ENCODE measurements at regions not wholly inside any gene's neighbourhood (a gene's known extent, or its start where the extent isn't known, plus 50 kb on each side); places are given as distances from the start of the nearest gene placed in this dataset.

DNA sequence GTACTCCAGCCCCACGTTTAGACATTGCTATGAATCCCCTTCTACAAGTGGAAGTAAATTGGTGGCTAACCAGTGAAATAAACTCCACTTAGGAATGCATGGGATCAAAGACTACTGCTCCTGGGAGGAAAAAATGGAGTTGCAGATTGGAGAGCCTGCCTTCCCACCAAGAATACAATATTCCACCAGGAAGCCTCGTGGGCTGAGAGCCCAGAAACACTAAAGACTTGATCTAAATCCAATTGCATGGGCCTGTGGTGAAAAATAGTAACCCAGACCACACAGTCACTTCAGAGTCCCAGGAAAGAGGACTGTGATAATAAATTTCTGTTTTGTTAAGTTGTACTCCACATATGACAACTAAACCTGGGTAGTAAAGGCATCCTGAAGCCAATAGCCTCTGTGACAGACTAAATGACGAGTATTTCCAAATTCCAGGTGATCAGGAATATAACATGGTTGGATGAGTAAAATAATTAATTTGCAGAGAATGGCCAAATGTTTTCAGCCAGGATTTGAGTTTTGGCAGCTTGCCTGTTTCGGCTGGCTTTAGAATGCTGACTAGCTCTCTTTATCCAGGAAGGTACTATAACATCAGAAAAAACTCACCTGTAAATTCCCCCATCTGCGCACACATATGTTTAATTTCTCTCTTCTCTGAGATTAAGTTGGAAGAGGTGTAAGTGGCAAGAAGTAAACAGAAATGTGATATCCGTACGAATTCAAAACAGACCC, 480.3 kb downstream of the LIG4 start:
- peak; percentile 38 for DNase-seq

DNA sequence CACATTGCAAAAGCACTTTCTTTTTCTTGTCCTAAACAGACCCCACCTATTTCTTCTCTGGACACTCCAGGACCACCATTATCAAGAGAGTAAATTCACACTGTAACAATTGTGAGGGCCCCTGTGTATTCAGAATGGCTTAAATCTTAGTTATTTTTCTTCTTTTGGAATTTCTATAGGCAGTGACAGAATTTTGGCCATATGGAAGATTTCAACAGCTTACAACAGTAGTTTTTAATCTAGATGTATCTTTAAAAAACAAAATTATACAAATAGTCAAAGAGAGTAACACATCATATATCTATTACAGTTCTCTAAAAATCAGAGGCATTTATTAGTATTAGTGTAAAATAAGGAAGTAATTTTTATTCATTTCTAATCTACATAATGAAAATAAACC, 482.1 kb downstream of the LIG4 start:
- DNase-seq, result no peak

DNA sequence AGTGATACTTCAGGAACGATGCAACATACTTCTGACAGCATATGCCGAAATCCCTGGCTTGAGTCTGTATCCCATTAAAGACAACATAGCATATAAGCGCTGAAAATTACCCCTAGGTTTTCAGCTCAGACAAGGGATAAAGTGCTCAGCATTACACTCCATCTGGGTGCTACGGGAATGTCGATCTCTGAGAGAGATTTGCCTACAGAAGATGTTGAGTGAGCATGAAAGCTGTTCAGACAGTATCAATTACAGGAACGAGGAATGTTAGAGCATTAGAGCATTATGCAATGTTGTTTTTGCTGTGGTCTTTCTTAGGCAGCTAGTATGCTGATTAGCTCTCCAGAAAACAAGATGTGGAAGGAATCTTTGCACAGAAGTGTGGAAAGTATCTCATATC, 484.5 kb downstream of the LIG4 start:
- DNase-seq, result no peak

DNA sequence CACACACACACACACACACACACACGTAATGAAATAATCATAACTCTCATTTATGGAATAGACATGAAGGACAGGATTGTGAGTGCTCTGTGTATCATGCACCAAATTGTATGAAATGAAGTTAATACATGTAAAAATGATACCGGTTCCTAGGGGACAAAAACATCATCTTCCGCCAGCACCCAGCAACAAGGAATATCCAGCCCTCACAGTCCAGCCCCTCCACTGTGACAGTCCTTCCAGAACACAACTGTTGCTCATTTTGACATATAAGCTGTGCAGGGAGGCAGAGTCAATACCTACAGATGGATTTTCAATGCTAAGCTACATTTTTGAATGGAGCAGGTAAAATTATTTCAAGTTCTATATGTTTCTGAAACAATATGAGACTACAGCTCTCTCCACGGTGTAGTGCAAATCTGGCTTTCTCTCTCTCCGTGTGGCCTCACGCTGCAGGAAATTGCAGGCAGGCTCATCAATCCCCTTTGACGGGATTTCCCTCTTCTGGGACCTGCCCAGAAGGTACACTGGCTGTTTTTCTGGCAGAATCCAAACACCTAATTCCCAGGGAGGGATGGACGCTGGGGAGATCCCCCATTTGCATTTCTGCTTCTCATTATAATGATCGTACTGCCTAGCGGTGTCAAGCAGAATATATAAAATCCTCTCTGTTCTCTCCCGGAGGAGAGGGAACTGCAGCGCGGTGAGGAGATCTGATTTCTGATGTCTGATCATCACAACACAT, 494.0 kb downstream of the LIG4 start:
- no peak for DNase-seq

DNA sequence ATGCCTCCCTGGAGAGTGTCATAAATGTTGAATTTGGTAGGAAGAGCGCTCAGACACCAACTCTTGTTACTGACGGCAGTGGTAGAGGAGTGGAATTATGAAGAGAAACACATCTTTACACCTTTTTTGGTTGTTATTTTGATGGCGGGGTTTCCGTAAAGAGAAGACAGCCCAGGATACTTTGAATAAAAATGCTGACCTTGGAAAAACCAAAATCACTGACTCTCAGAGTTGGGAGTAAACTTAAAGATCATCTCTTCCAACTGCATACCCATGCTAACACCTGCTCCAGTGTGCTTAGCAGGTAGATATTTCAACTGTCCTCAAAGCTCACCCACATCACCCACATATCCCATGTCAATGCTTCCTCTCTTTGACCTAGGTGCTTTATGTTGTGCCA, 498.6 kb downstream of the LIG4 start:
- DNase-seq, result no peak

DNA sequence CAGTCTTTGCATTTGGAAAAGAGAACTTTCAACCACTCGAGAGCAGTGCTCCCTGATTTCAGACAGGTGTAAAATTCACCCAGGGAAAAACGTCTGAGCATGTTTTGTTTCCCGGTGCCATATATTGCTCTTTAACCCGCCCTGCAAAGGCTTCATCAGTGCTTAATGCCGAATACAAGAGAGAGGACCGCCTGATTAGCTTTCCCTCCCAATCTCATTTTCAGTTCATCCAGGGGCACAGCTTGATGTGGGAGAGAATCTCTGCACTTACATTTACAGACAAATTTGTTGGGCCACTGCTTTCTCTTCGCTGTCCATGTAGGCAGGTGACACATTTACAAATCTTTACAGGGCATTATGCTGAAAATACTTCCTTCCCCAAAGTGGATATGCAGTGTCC, 499.1 kb downstream of the LIG4 start:
- no peak for DNase-seq

DNA sequence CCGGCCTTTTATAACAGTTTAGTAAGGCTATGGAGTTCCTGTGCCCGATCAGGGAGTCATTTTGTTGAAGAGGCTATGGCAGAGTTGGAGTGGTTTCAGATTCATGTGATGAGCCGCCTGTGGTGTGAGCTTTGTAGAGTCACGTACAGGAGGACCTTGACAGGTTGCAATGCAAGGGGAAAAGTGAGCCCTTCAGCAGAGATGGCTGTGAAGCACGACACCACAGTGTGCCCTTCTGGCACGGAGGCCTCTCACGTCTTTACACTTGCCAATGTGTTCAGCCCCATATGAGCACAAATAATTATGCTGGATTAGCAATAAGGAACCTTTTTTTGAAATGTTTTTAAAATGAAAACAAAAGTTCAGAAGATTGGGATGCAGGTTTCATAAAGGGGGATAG, 499.8 kb downstream of the LIG4 start:
- DNase-seq, result no peak

DNA sequence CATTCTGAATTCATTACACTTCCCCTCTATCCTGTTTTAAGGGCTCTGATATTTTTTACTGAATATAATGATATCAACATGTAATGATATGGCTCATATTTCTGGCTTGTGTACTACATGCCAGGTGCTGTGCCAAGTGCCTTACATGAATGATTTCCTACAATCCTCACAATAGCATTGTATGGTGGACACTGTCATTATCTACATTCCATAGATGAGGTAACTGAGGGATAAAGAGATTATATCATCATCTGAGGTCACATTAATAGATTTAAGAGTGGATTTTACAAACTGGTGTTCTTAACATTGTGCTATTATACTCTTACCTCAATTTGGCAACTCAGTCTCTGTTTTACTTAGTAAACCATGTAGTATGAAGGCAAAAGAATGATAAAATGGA, 502.0 kb downstream of the LIG4 start:
- DNase-seq, result no peak

DNA sequence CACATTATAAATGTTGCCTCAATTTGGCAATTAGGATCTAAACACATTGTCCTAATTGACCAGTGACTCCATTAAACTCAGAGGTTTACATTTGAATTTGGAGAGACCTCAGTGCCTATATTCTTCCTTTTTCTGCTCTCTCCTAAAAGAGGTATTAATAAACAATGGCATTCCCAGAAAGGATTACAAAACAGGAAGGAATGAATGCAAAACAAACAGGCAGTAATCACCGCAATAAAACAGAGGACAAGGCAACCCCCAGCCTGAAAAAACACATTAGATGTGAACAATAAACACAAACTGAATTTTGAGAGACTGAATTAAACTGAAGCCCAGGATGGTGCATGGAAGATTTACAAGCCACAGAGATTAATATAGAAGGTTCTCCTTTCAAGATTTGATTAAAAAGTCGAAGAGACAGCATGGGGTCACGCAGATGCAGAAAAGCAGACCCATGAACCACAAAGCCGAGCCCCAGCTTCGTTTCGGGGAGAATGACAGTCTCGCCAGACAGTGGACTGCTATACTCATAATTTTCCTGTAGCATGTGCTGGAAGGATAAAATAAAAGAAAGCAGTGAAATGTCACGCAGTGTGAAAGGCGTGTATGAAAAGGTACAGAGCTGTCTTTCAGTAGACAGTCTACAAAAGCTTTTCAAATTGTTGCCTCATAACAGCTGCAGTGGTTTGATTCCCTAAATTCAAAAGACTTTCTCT, 503.0 kb downstream of the LIG4 start:
- no peak for DNase-seq

DNA sequence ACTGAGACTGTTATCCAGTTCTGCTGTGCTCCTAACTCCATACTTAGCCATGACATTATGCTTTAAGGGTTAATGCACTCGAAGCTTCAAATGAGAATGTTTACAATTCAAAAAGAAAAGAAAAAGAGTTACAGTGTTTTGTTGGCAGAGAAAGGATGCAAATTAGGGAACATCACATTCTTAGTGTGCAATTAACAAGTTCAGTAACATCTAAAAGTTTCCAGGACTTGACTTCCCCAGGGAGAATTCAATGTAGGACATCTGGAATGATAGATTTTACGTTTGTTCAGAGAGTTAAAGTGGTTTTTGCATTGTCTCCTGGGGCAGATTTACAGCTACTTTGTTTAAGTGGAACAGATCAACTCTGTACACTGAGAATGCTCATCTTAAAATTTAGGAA, 525.2 kb downstream of the LIG4 start:
- DNase-seq, result no peak

DNA sequence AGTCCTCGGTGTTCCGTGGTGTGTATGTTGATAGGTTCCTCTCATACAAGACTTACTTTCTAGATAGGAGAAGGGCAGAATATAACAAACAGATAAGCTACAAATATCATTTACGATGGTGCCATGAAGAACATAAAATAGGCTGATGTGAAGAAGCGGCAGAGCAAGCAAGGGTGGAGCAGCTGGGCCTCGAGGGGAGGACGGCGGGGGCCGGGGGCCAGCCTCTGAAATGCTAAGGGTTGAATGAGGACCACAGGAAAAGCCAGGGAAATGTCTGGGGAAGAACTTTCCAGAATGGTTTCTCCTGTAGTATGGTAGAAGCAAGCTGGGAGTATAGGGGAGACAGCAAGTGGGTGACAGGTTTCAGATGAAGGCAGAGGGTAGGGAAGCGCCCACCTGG, 529.5 kb downstream of the LIG4 start:
- no peak for DNase-seq

DNA sequence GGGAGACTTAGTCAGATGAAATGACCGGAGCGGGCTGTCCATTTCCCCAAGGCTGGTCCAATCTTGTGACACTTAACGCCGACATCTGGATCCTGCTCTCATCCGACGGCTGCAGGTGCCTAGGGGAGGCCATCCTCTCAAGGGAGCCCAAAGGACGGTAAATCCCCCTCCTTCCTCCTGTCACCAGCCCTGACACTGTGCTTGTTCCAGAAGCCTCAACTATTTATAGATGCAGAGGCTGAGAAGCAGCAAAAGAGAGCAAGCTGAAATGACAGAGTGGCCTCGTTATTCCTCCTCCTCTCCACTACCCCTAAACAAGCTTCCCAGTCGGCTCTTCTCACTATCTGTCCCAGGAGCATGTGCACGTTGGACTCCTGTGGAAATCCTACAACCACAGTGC, 533.7 kb downstream of the LIG4 start:
- DNase-seq, result no peak

DNA sequence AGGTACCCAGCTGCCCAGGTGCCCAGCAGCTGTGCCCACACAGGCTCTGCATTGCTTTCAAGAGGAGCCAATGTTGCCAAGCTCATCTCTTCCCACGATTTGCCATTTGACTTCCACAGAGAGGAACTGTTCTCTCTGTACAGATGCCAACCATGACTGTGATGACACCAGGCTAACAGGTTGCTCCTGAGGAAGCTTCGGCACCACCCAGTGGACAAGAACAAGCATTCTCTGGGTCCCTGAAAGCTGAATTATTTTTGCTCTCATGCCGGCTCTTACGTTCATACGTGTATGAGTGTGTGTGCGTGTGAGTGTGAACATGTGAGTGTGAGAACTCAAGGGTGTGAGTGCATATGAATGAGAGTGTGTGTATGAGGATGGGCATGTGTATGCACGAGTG, 535.2 kb downstream of the LIG4 start:
- DNase-seq, result no peak

DNA sequence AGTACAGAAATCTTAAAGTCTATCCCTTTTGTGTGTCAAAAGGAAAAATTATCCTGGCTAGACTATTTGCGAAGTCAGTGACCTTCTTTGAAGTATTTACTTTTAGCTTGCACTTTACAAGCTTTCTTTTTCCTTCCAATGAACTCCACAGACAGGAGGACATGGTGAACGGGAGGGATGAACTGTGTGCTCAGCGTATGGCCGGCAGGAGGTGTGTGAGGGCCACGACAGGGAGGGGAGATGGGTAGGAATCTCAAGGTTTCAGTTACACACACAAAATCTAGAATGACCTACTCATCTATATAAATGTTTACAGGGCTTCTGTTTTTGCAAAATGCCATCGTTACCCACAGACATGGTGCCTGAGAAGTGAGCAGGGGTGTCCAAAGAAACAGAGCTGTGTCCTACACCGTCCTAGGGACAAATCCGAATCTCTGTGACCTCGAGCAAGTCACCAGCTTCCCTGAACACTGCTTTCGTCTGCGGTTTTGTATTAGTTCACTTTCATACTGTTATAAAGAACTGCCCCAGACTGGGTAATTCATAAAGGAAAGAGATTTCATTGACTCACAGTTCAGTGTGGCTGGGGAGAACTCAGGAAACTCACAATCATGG, 537.2 kb downstream of the LIG4 start:
- DNase-seq, result no peak

DNA sequence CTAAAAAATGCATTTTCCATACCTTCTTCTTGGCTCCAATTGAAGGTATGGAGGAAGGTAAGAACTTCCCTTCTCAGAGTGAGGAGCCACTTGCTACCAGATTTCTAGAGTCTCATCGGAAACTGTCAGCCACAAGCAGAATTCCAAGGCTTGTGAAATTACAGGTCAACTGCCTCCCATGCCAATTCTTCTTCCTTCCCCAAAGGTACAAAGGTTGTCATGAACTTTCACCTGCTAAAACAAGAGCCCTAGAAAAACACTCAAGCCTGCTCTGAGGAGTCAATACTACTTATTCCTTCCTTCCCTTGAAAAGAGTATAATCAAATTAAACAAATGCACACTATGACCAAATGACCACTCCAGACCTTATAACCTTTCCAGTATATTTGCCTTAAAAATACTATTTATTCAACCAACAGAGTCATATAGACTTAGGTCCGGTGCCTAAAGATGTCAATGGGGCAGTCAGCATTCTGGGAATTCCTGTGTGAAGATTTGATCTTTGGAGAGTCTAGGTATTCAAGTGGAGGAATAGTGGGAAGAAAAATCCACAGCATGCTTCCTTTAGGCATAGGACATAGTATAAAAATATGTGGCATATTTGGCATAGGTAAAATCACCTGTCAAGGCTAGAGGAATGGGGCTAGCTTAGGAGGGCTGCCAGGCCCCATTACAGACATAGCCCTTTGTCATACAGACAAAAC, 539.3 kb downstream of the LIG4 start:
- DNase-seq, result no peak

DNA sequence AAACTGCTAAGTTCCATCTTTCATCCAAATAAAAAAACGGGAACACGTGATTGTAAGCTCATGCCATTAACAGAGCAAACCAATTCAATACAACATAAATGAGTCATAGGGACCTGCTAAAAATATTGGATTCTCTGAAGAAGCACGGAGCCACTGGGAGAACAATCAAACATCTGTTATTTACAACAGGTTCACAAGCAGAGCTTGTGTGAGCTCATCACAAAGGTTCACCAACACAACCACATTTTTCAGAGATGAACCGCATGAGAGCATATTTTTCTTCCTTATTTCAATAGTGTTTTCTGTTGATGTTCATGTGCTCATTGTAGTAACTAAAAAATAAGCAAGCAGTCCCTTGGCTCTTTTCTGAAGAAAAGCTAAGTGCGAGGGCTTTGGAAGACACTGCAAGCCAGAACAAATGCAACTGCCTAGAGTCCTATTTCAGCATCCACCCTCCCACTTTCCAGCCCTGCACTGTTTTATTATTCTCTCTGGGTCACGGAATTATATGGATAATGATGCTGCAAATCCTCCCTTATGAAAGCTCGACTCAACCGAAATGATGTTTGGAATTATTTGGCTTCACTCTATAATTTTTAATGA, 545.8 kb downstream of the LIG4 start:
- DNase-seq, result no peak

DNA sequence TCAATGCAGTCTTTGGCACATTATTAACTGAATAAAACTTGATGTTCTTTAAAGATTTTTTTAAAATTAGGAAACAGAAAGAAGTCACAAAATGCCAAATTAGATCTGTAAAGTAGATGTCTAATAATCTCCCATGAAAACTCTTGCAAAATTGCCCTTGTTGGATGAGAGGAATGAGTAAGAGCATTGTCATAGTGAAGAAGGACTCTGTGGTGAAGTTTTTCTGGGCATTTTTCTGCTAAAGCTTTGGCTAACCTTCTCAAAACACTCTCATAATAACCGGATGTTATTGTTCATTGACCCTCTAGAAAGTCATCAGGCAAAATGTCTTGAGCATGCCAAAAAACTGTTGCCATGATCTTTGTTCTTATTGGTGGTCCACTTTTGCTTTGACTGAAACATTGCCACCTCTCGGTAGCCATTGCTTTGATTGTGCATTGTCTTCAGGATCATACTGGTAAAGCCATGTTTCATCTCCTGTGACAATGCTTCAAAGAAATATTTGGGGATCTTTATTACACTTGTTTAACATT, 549.3 kb downstream of the LIG4 start:
- no peak for DNase-seq

DNA sequence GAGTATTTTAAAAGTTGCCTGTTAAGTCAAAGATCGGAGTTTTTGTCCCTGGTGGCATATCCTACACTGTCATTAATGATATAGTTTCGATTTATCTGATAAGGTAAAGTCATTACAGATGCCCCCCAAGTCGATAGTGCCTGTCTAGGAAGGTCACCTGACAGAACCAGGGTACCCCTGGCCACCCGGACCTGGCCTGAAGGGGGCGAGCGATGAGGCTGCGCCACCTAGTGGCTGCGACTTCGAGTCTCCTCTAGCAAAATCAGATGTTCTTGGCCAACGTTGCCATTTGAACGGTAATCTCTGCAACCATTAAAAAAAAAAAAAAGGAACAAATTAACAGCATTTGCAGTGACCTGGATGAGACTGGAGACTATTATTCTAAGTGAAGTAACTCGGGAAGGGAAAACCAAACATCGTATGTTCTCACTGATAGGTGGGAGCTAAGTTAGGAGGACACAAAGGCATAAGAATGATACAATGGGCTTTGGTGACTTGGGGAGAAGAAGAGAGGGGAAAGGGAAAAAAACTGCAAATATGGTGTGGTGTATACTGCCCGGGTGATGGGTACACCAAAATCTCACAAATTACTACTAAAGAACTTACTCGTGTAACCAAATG, 565.1 kb downstream of the LIG4 start:
- DNase-seq, result peak; percentile 55

DNA sequence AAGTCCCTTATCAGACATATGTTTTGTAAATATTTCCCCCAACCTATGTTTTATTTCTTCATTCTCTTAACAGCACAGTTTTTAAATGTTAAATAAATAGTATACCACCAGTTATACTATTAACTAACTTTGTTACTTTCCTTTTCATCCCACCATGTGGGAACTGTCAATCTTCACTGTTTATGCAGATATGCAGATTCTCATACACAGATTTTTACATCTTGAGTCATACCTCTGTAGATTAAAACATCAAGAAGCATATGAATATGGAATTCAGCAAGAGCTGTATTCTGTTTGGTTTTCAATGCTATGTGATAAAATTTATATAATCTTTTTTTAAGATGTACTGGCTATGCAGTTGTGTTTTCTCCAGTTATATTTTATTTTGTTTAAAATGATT, 566.3 kb downstream of the LIG4 start:
- DNase-seq, result no peak

DNA sequence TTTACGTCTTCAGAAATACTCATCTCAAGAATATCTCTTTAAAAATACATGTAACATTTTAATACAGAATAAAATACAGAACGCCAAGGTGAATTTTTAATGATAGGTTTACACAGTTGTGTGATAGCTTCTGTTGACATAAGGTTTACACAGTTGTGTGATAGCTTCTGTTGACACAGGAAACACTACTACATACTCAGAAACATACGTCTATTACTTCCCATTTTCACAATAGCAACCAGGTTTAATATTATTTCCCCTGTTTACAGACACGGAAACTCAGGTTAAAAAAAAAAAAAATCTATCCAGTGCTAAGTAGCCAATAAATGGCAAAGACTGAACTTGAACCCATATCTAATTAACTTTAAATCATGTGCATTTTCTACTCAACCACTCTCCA, 571.2 kb downstream of the LIG4 start:
- no peak for DNase-seq

DNA sequence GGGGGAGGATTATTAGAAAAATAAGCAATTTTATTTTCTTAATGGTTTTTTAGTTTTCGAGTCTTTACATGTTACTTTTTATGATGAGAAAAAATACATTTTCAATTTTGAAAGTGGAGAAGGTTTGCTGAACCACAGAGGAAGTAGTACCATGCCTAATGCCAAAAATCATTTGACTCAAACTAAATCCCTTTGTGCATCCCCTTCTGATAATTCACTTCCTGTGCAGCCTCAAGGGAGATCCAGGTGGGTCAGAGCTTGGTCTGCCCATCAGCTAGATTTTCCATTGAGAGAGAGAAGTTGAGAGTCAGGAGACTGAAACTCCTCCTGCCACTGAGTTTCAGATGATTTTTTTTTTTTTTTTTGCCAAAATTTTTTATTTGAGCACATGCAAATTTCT, 571.7 kb downstream of the LIG4 start:
- DNase-seq, result no peak

DNA sequence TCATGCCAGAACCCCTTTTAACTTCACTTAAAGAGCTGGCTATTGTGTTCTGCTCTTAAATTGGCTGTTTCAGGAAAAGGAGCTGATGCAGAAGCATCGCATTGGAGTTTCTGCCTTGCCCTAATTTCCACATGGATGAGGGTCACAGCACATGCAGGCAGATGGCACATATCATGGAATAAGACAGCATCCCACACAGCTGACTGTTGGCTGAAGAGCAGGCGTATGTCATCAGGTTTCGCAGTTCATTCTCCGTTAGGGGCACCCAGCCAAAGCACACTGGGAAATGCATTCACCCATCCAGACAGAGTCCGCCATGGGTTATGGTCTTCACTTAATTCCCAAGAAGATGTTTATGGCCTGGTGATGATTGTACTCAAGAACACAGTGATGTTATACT, 572.5 kb downstream of the LIG4 start:
- DNase-seq, result no peak

Data from left hindlimb (tissue), 1 donor.